B cell (primary cell): ENCODE measurements at regions not wholly inside any gene's neighbourhood (a gene's known extent, or its start where the extent isn't known, plus 50 kb on each side); places are given as distances from the start of the nearest gene placed in this dataset.

Experiments used
- CTCF ChIP-seq: fragments of 200-600 bp; IDR thresholded peaks from one replicate; pipeline ENCODE4 v1.8.0; 2022; ENCODE audit warnings: antibody characterized with exemption, mild to moderate bottlenecking
- EZH2 ChIP-seq: IDR thresholded peaks from 2 replicates; pipeline ENCODE4 v1.6.1; 2012; ENCODE audit warnings: borderline replicate concordance, low read depth, mild to moderate bottlenecking, moderate library complexity, low read length; ENCODE audit not compliant: insufficient read depth, poor library complexity, severe bottlenecking

- no peak for TF ChIP-seq CTCF
- no peak for TF ChIP-seq EZH2
Observed at GRCh38 chr20:50295345-50295744, 104.7 kb downstream of the CEBPB start.
